ENCODE measurements at regions not wholly inside any gene's neighbourhood (a gene's known extent, or its start where the extent isn't known, plus 50 kb on each side); places are given as distances from the start of the nearest gene placed in this dataset.

- no peak for DNase-seq (ENCODE audit: low spot score)
- no TSS peak for BruUV-seq (replicated peaks)
- Histone ChIP-seq H3K9me2 (ENCODE audit: insufficient read depth, low read length) (no peaks in the 10 kb centered on the region), H3K27ac (ENCODE audit: low read depth, low read length, poor library complexity, severe bottlenecking) (no peak overlapping the region), H3K4me2 (ENCODE audit: low read length) (no peak overlapping the region), H3K4me1 (ENCODE audit: insufficient read depth, low read length, poor library complexity, severe bottlenecking) (no peaks in the 10 kb centered on the region), H3K36me3 (ENCODE audit: insufficient read depth, low read length) (no peaks in the 10 kb centered on the region; the same call in 1 of the 2 replicates), H2AFZ (ENCODE audit: low read length) (no peak overlapping the region), H3K4me3 (ENCODE audit: low read depth, low read length, poor library complexity, severe bottlenecking) (no peak overlapping the region), H4K20me1 (ENCODE audit: insufficient read depth, low read length) (no peaks in the 10 kb centered on the region), H3K79me2 (ENCODE audit: insufficient read depth, low read depth, low read length) (no peaks in the 10 kb centered on the region), H3K9me3 (ENCODE audit: low read length) (peaks cover 8% of the 10 kb centered on the region; the same call in 1 of the 2 replicates)
- no peak for TF ChIP-seq EZH2phosphoT487 (IDR thresholded peaks at IDR 0.05; ENCODE audit: borderline replicate concordance, low read depth, low read length)
- no peak for TF ChIP-seq CTCF (conservative IDR thresholded peaks at IDR 0.05; ENCODE audit: low read length)
- intact Hi-C loops (cut with micrococcal nuclease; ENCODE audit: unreplicated experiment) = no loop called here
- ChIA-PET POLR2A (interaction anchor here (0.9 to 1.1 kb wide), 2 partner anchors 10 to 44 kb away, joined by 3 read pairs; no protein-coding TSS in a partner anchor), CTCF (ENCODE audit: unreplicated experiment) (no interaction called here)
Measured at GRCh38 chr12:92002195-92002649, 143.4 kb downstream of the BTG1 start.

- no peak for TF ChIP-seq CTCF (conservative IDR thresholded peaks at IDR 0.05; ENCODE audit: low read length)
- no peak for TF ChIP-seq EZH2phosphoT487 (IDR thresholded peaks at IDR 0.05; ENCODE audit: borderline replicate concordance, low read depth, low read length)
- no peaks in the 10 kb centered on the region for H4K20me1 ChIP-seq (ENCODE audit: insufficient read depth, low read length)
- BruUV-seq (replicated peaks) = no TSS peak
- no peaks in the 10 kb centered on the region for H3K4me1 ChIP-seq (ENCODE audit: insufficient read depth, low read length, poor library complexity, severe bottlenecking)
- H2AFZ ChIP-seq (ENCODE audit: low read length) = no peak overlapping the region
- CTCF ChIA-PET (ENCODE audit: unreplicated experiment) = no interaction called here
- no peak overlapping the region for H3K27ac ChIP-seq (ENCODE audit: low read depth, low read length, poor library complexity, severe bottlenecking)
- peaks cover 3% of the 10 kb centered on the region; the same call in 1 of the 2 replicates for H3K9me2 ChIP-seq (ENCODE audit: insufficient read depth, low read length)
- peaks cover 8% of the 10 kb centered on the region; the same call in 1 of the 2 replicates for H3K9me3 ChIP-seq (ENCODE audit: low read length)
- H3K79me2 ChIP-seq (ENCODE audit: insufficient read depth, low read depth, low read length) = no peaks in the 10 kb centered on the region
- H3K36me3 ChIP-seq (ENCODE audit: insufficient read depth, low read length) = no peaks in the 10 kb centered on the region; the same call in 1 of the 2 replicates
- POLR2A ChIA-PET = interaction anchor here (0.7 kb wide), 1 partner anchor 1102 kb away, joined by 3 read pairs; no protein-coding TSS in a partner anchor
- intact Hi-C loops (cut with micrococcal nuclease; ENCODE audit: unreplicated experiment) = no loop called here
- no peak overlapping the region for H3K4me3 ChIP-seq (ENCODE audit: low read depth, low read length, poor library complexity, severe bottlenecking)
- no peak overlapping the region for H3K4me2 ChIP-seq (ENCODE audit: low read length)
- DNase-seq (ENCODE audit: low spot score) = no peak
Measured at GRCh38 chr12:92000597-92000996, 145.0 kb downstream of the BTG1 start.

GRCh38 chr12:91999823-92000222, 145.8 kb downstream of the BTG1 start:
- Histone ChIP-seq H3K4me2 (ENCODE audit: low read length) (no peak overlapping the region), H3K27ac (ENCODE audit: low read depth, low read length, poor library complexity, severe bottlenecking) (no peak overlapping the region), H3K4me1 (ENCODE audit: insufficient read depth, low read length, poor library complexity, severe bottlenecking) (no peaks in the 10 kb centered on the region), H3K79me2 (ENCODE audit: insufficient read depth, low read depth, low read length) (no peaks in the 10 kb centered on the region), H3K36me3 (ENCODE audit: insufficient read depth, low read length) (no peaks in the 10 kb centered on the region; the same call in 1 of the 2 replicates), H4K20me1 (ENCODE audit: insufficient read depth, low read length) (no peaks in the 10 kb centered on the region), H3K4me3 (ENCODE audit: low read depth, low read length, poor library complexity, severe bottlenecking) (no peak overlapping the region), H3K9me3 (ENCODE audit: low read length) (peaks cover 8% of the 10 kb centered on the region; the same call in 1 of the 2 replicates), H3K9me2 (ENCODE audit: insufficient read depth, low read length) (peaks cover 3% of the 10 kb centered on the region; the same call in 1 of the 2 replicates), H2AFZ (ENCODE audit: low read length) (no peak overlapping the region)
- intact Hi-C loops (cut with micrococcal nuclease; ENCODE audit: unreplicated experiment) = no loop called here
- TF ChIP-seq EZH2phosphoT487 (IDR thresholded peaks at IDR 0.05; ENCODE audit: borderline replicate concordance, low read depth, low read length) (no peak), CTCF (conservative IDR thresholded peaks at IDR 0.05; ENCODE audit: low read length) (no peak)
- CTCF ChIA-PET (ENCODE audit: unreplicated experiment) = no interaction called here
- BruUV-seq (replicated peaks) = no TSS peak
- POLR2A ChIA-PET = no interaction called here
- no peak for DNase-seq (ENCODE audit: low spot score)
